Peyer's patch (tissue), 4 donors: ENCODE measurements at regions not wholly inside any gene's neighbourhood (a gene's known extent, or its start where the extent isn't known, plus 50 kb on each side); places are given as distances from the start of the nearest gene placed in this dataset.

ENCODE experiments used
- POLR2A ChIP-seq, 2 donors: fragments of 450-650 bp; IDR thresholded peaks; one replicate each; pipeline ENCODE4 v1.5.1; 2017; ENCODE audit warnings: antibody characterized with exemption in 2 of 2, mild to moderate bottlenecking in 2 of 2, moderate library complexity in 2 of 2
- TF ChIP-seq, protein P1 (sequence below), 6 experiments: fragments of 450-650 bp in 4 of 6; fragments of 200-600 bp in 2 of 6; sonication (generic) in 1 of 6; IDR thresholded peaks; one replicate each; pipeline ENCODE4 v1.5.1; 2017 to 2019; ENCODE audit warnings: antibody characterized with exemption in 6 of 6, mild to moderate bottlenecking in 3 of 6, moderate library complexity in 1 of 6

DNA sequence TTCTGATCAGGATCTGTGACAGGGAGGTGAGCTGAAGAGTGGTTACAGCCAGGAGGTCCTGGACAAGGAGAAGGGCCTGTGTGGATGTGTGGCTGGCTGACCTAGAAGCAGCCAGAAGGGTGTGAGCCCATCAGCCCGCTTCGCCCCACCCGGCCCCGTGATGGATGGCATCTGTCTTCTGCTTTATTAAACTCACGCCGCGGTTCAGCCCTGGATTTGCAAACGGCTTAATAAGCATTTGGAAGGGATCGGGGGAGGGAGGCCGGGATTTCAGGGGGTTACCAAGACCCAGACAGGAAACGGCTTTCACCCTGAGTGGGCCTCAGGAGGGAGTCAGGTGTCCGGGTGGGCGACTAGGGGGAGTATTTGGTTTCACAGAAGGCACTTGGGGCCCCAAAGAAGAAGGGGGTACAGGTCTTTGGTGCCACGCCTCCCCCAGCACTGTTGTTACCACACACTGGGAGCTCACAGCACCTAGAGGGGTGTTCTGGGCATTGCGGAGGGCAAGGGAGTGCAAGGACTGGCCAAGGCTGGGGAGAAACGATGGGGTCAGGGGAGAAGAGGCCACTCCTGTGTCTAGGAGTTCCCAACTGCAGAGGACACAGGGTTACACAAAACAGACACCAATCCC is 53.8 kb upstream of the FOXP4 start:
- TF ChIP-seq, protein P1, sequence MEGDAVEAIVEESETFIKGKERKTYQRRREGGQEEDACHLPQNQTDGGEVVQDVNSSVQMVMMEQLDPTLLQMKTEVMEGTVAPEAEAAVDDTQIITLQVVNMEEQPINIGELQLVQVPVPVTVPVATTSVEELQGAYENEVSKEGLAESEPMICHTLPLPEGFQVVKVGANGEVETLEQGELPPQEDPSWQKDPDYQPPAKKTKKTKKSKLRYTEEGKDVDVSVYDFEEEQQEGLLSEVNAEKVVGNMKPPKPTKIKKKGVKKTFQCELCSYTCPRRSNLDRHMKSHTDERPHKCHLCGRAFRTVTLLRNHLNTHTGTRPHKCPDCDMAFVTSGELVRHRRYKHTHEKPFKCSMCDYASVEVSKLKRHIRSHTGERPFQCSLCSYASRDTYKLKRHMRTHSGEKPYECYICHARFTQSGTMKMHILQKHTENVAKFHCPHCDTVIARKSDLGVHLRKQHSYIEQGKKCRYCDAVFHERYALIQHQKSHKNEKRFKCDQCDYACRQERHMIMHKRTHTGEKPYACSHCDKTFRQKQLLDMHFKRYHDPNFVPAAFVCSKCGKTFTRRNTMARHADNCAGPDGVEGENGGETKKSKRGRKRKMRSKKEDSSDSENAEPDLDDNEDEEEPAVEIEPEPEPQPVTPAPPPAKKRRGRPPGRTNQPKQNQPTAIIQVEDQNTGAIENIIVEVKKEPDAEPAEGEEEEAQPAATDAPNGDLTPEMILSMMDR (IDR thresholded peaks at IDR 0.05): no peak
- TF ChIP-seq POLR2A (IDR thresholded peaks at IDR 0.05): no peak
